ENCODE measurements at regions not wholly inside any gene's neighbourhood (a gene's known extent, or its start where the extent isn't known, plus 50 kb on each side); places are given as distances from the start of the nearest gene placed in this dataset.

- TF ChIP-seq EP300 (IDR thresholded peaks at IDR 0.05) (no peak), CTCF (IDR thresholded peaks at IDR 0.05) (no peak), POLR2A (IDR thresholded peaks at IDR 0.05) (no peak)
Observed at GRCh38 chr4:11636031-11636430, 207.3 kb upstream of the HS3ST1 start.

Measured in sigmoid colon (tissue), 4 donors.